SK-N-MC (cell line): ENCODE measurements at regions not wholly inside any gene's neighbourhood (a gene's known extent, or its start where the extent isn't known, plus 50 kb on each side); places are given as distances from the start of the nearest gene placed in this dataset.

Experiments used
- EZH2 ChIP-seq: fragments of 200-600 bp; sonication (generic); IDR thresholded peaks from one replicate; pipeline ENCODE4 v1.6.1; 2017; ENCODE audit warnings: antibody characterized with exemption
- FOXP2 ChIP-seq: optimal IDR thresholded peaks from 2 replicates; pipeline ENCODE3; 2011; ENCODE audit warnings: mild to moderate bottlenecking, moderate library complexity; ENCODE audit not compliant: insufficient read depth; ENCODE audit errors: extremely low read length, control extremely low read depth
- POLR2AphosphoS5 ChIP-seq: IDR thresholded peaks from 2 replicates; pipeline ENCODE4 v1.6.1; 2012; ENCODE audit warnings: mild to moderate bottlenecking, low read depth, low read length, borderline replicate concordance

- TF ChIP-seq POLR2AphosphoS5 (no peak), EZH2 (no peak), FOXP2 (no peak)
These were observed 409.3 kb upstream of the KCNH7 start for GRCh38 chr2:163247847-163248220.
